ENCODE measurements at regions not wholly inside any gene's neighbourhood (a gene's known extent, or its start where the extent isn't known, plus 50 kb on each side); places are given as distances from the start of the nearest gene placed in this dataset.

GRCh38 chr4:34138385-34138784, 2105.9 kb downstream of the ARAP2 start:
- Histone ChIP-seq H3K4me1 (ENCODE audit: control insufficient read depth in 1 of 2, insufficient read depth in 2 of 2, low read length in 2 of 2) (no peaks in the 10 kb centered on the region), H3K4me2 (ENCODE audit: low read length) (no peak overlapping the region), H3K9me3 (ENCODE audit: control insufficient read depth in 1 of 2, insufficient read depth in 1 of 2, low read depth in 1 of 2, low read length in 2 of 2) (no peaks in the 10 kb centered on the region), H3K27ac (ENCODE audit: low read depth, low read length) (no peak overlapping the region), H2AFZ (ENCODE audit: low read depth, low read length, poor library complexity, severe bottlenecking) (no peak overlapping the region), H3K36me3 (ENCODE audit: control insufficient read depth in 1 of 2, insufficient read depth in 2 of 2, low read length in 2 of 2) (no peaks in the 10 kb centered on the region), H3K79me2 (ENCODE audit: insufficient read depth, low read length) (no peaks in the 10 kb centered on the region), H3K27me3 (ENCODE audit: insufficient read depth, low read length) (no peaks in the 10 kb centered on the region), H3K4me3 (replicated peaks in 1 of 2; ENCODE audit: low read depth in 1 of 2, low read length in 2 of 2) (no peak overlapping the region), H3K9ac (ENCODE audit: low read length) (no peak overlapping the region), H4K20me1 (ENCODE audit: insufficient read depth) (no peaks in the 10 kb centered on the region), H3K9me2 (ENCODE audit: insufficient read depth) (no peaks in the 10 kb centered on the region)
- BruUV-seq (replicated peaks): no TSS peak
- DNase-seq (ENCODE audit: low read depth, low spot score) (no peak), ATAC-seq (no peak)
- ChIA-PET RAD21 (ENCODE audit: low non-redundant PET in 1 of 2, low total read pairs in 2 of 2, uncharacterized antibody in 2 of 2, unreplicated experiment in 2 of 2) (no interaction called here), CTCF (no interaction called here), POLR2A (no interaction called here)
- TF ChIP-seq MAX (IDR thresholded peaks at IDR 0.05) (no peak), FOSL1 (IDR thresholded peaks at IDR 0.05; ENCODE audit: low read depth) (no peak), YY1 (IDR thresholded peaks at IDR 0.05; ENCODE audit: extremely low read depth, insufficient replicate concordance, low read depth, low read length) (no peak), ZBTB33 (IDR thresholded peaks at IDR 0.05; ENCODE audit: extremely low read depth, insufficient replicate concordance, low read length) (no peak), ZNF274 (IDR thresholded peaks at IDR 0.05; ENCODE audit: low read depth, low read length) (no peak), SP1 (IDR thresholded peaks at IDR 0.05; ENCODE audit: low read depth) (no peak), ZFX (IDR thresholded peaks at IDR 0.05) (no peak), SIN3A (IDR thresholded peaks at IDR 0.05; ENCODE audit: low read depth) (no peak), POLR2A (IDR thresholded peaks at IDR 0.05; ENCODE audit: borderline replicate concordance, extremely low read depth, insufficient read depth, insufficient read length) (no peak), CTCF (IDR thresholded peaks at IDR 0.05 in 2 of 3, conservative IDR thresholded peaks at IDR 0.05 in 1 of 3; ENCODE audit: borderline replicate concordance in 1 of 3, insufficient read depth in 1 of 3, low read depth in 2 of 3, low read length in 2 of 3) (no peak), EGR1 (IDR thresholded peaks at IDR 0.05; ENCODE audit: low read depth) (no peak), EZH2 (IDR thresholded peaks at IDR 0.05) (no peak), REST (IDR thresholded peaks at IDR 0.05; ENCODE audit: low read depth) (no peak), ELF1 (IDR thresholded peaks at IDR 0.05; ENCODE audit: borderline replicate concordance, low read depth) (no peak), EZH2phosphoT487 (IDR thresholded peaks at IDR 0.05; ENCODE audit: borderline replicate concordance) (no peak)
- TF ChIP-seq, protein P1, sequence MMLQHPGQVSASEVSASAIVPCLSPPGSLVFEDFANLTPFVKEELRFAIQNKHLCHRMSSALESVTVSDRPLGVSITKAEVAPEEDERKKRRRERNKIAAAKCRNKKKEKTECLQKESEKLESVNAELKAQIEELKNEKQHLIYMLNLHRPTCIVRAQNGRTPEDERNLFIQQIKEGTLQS (IDR thresholded peaks at IDR 0.05): no peak
- intact Hi-C loops (cut with micrococcal nuclease): no loop called here

Data from HCT116 (cell line).